ENCODE measurements at regions not wholly inside any gene's neighbourhood (a gene's known extent, or its start where the extent isn't known, plus 50 kb on each side); places are given as distances from the start of the nearest gene placed in this dataset.
"Not testable (repeated sequence)": the region's sequence is repeated elsewhere in the genome, so short reads cannot be mapped to it uniquely, and the experiment has no call there.

DNA sequence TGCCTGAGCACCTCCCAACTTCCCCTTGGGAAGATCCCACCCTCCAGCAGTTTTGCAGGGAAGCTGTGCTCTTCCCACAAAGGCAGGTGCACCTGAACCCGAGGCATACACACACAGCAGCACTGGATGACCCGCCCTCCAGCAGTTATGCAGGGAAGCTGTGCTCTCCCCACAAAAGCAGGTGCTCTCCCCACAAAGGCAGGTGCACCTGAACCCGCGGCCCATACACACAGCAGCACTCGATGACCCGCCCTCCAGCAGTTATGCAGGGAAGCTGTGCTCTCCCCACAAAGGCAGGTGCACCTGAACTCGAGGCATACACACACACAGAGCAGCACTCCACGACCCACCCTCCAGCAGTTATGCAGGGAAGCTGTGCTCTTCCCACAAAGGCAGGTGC, 80.2 kb upstream of the LPCAT1 start:
- TF ChIP-seq POLR2A (IDR thresholded peaks at IDR 0.05; ENCODE audit: low read length); GATA1 (IDR thresholded peaks at IDR 0.05; ENCODE audit: low read depth, low read length): not testable (repeated sequence)

Measured in erythroblast (primary cell).